ENCODE measurements at regions not wholly inside any gene's neighbourhood (a gene's known extent, or its start where the extent isn't known, plus 50 kb on each side); places are given as distances from the start of the nearest gene placed in this dataset.

GRCh38 chr2:107576991-107577390 is 249.7 kb upstream of the RGPD4 start:
- TF ChIP-seq SIN3A (IDR thresholded peaks at IDR 0.05; ENCODE audit: borderline replicate concordance, insufficient read depth, low read length) (no peak), POLR2AphosphoS5 (IDR thresholded peaks at IDR 0.05; ENCODE audit: low read depth, low read length) (no peak), REST (IDR thresholded peaks at IDR 0.05; ENCODE audit: insufficient read depth in 1 of 2, low read depth in 2 of 2, low read length in 2 of 2) (no peak), TAF1 (IDR thresholded peaks at IDR 0.05; ENCODE audit: borderline replicate concordance, insufficient read depth, low read length) (no peak)
